ENCODE measurements at regions not wholly inside any gene's neighbourhood (a gene's known extent, or its start where the extent isn't known, plus 50 kb on each side); places are given as distances from the start of the nearest gene placed in this dataset.

DNA sequence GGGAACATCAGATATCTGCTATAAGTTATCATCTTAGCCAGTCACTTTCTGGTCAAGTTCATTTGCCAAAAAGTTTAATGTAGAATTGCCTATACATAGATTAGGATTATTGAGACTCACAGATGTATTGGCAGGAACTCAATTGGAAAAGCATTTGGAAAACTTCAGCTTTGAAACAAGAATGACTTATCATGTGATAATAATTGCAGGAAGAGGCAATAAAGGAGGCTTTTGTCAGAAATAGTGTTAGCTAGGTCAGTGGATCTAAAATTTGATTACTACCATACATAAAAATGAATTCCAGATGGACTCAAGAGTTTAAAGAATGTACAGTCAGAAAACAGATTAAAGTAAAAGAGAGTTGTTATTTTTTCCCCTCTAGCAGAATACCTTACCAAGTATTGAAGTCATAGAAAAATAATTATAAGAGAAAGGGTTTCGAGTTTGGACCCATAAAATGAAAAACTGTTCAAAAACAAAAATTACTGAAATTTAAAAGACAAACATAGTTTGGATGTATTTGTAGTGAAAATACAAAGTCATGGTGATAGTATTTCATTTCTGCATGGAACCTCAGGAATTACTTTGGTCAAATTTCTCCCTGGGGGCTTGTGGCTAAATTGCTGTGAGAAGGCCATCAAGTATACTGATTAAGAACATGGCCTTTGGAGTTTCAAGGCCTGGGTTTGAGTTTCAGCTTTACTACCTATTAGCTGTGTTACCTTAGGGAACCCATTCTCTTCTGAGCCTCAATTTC lies 159.9 kb downstream of the TMEM38B start:
- TF ChIP-seq ZNF384 (IDR thresholded peaks at IDR 0.05) (no peak), FOXK2 (IDR thresholded peaks at IDR 0.05) (no peak), CTBP1 (IDR thresholded peaks at IDR 0.05; ENCODE audit: borderline replicate concordance) (no peak), L3MBTL2 (conservative IDR thresholded peaks at IDR 0.05) (no peak), TARDBP (IDR thresholded peaks at IDR 0.05) (no peak), FOXA1 (IDR thresholded peaks at IDR 0.05) (no peak), LEF1 (IDR thresholded peaks at IDR 0.05; ENCODE audit: borderline replicate concordance) (no peak), BHLHE40 (IDR thresholded peaks at IDR 0.05; ENCODE audit: borderline replicate concordance) (no peak), SUZ12 (IDR thresholded peaks at IDR 0.05) (no peak), HDGF (IDR thresholded peaks at IDR 0.05; ENCODE audit: borderline replicate concordance) (no peak), ELF4 (IDR thresholded peaks at IDR 0.05) (no peak), NFRKB (IDR thresholded peaks at IDR 0.05) (no peak), SP1 (IDR thresholded peaks at IDR 0.05) (no peak), FOXM1 (IDR thresholded peaks at IDR 0.05; ENCODE audit: borderline replicate concordance) (no peak), ARNT (IDR thresholded peaks at IDR 0.05) (no peak)
- TF ChIP-seq, protein P1, sequence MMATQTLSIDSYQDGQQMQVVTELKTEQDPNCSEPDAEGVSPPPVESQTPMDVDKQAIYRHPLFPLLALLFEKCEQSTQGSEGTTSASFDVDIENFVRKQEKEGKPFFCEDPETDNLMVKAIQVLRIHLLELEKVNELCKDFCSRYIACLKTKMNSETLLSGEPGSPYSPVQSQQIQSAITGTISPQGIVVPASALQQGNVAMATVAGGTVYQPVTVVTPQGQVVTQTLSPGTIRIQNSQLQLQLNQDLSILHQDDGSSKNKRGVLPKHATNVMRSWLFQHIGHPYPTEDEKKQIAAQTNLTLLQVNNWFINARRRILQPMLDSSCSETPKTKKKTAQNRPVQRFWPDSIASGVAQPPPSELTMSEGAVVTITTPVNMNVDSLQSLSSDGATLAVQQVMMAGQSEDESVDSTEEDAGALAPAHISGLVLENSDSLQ (IDR thresholded peaks at IDR 0.05): no peak
- POLR2A ChIA-PET: no interaction called here
- CTCF ChIA-PET: interaction anchor here (1.2 kb wide), 1 partner anchor 27 kb away, joined by 4 read pairs; no protein-coding TSS in a partner anchor
- no peak for DNase-seq (ENCODE audit: extremely low spot score)

DNA sequence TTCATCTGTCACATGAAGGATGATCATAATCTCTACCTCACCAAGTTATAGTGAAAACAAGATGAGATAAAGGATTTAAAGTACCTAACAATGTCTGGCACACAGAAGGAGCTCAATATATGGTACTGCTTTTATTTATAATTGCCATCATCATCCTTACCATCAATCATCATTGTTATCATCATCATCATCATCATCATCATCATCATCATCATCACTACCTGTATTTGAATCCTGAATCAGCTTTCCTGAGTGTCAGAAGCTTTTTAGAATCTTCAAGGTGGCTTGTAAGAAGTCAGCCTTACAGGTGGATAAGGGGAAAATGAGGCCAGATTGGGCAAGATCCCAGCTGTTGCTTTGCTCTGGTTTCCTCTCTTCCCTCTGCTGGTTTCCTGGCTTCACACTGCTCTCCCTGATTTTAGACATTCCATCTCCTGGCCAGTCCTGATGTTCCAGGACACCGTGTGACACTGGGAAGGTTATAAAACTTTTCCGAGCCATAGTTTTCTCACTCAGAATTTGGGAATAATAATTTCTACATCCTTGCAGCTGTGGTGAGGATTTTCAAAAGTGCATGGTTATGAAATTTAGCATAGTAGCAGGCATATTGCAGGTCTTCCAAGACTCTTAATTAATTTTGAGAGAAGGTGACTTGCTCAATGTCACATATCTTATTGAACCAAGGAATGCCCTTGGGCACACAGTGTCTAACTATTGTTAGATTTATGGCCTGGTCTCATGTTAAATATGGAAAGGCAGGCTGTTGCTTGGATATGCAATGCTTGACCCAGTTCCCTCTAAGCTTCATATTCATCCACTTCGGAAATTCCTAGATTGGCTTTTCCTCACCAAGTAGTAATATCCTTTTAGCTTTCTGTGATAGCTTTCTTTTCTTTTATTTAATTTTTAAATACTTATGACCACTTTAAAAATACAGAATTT lies 160.7 kb downstream of the TMEM38B start:
- POLR2A ChIA-PET: no interaction called here
- DNase-seq (ENCODE audit: extremely low spot score): no peak
- TF ChIP-seq ELF4 (IDR thresholded peaks at IDR 0.05) (no peak), ARNT (IDR thresholded peaks at IDR 0.05) (no peak), FOXA1 (IDR thresholded peaks at IDR 0.05) (no peak), BHLHE40 (IDR thresholded peaks at IDR 0.05; ENCODE audit: borderline replicate concordance) (no peak), CTBP1 (IDR thresholded peaks at IDR 0.05; ENCODE audit: borderline replicate concordance) (no peak), TARDBP (IDR thresholded peaks at IDR 0.05) (no peak), FOXK2 (IDR thresholded peaks at IDR 0.05) (no peak), HDGF (IDR thresholded peaks at IDR 0.05; ENCODE audit: borderline replicate concordance) (no peak), ZNF384 (IDR thresholded peaks at IDR 0.05) (no peak), SP1 (IDR thresholded peaks at IDR 0.05) (no peak), LEF1 (IDR thresholded peaks at IDR 0.05; ENCODE audit: borderline replicate concordance) (no peak), L3MBTL2 (conservative IDR thresholded peaks at IDR 0.05) (no peak), FOXM1 (IDR thresholded peaks at IDR 0.05; ENCODE audit: borderline replicate concordance) (no peak), SUZ12 (IDR thresholded peaks at IDR 0.05) (no peak), NFRKB (IDR thresholded peaks at IDR 0.05) (no peak)
- TF ChIP-seq, protein P1 (IDR thresholded peaks at IDR 0.05): no peak
- CTCF ChIA-PET: interaction anchor here (1.2 kb wide), 1 partner anchor 26 kb away, joined by 4 read pairs; no protein-coding TSS in a partner anchor

DNA sequence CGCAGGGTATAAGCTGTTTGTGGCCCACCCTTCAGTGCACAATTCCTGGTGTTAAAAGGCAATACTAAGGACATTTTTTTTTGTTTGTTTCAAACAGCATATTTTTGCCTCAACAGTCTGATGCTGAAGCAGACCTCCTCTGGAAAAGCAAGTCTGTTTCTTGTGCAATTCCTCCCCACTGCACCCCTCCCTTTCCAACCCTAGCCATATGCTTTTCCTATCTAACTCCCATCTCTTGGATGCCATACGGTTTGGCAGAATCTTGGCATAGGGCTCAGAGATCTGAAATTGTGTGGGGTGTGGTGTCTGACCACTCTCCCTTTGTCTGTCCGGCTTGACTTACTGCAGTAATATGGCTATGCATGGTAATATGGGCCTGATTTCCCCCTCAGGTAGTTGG lies 161.6 kb downstream of the TMEM38B start:
- CTCF ChIA-PET: no interaction called here
- DNase-seq (ENCODE audit: extremely low spot score): no peak
- TF ChIP-seq SUZ12 (IDR thresholded peaks at IDR 0.05) (no peak), NFRKB (IDR thresholded peaks at IDR 0.05) (no peak), FOXM1 (IDR thresholded peaks at IDR 0.05; ENCODE audit: borderline replicate concordance) (no peak), SP1 (IDR thresholded peaks at IDR 0.05) (no peak), LEF1 (IDR thresholded peaks at IDR 0.05; ENCODE audit: borderline replicate concordance) (no peak), TARDBP (IDR thresholded peaks at IDR 0.05) (no peak), CTBP1 (IDR thresholded peaks at IDR 0.05; ENCODE audit: borderline replicate concordance) (no peak), L3MBTL2 (conservative IDR thresholded peaks at IDR 0.05) (no peak), FOXA1 (IDR thresholded peaks at IDR 0.05) (no peak), HDGF (IDR thresholded peaks at IDR 0.05; ENCODE audit: borderline replicate concordance) (no peak), ARNT (IDR thresholded peaks at IDR 0.05) (no peak)
- TF ChIP-seq, protein P1 (IDR thresholded peaks at IDR 0.05): no peak
- POLR2A ChIA-PET: no interaction called here

DNA sequence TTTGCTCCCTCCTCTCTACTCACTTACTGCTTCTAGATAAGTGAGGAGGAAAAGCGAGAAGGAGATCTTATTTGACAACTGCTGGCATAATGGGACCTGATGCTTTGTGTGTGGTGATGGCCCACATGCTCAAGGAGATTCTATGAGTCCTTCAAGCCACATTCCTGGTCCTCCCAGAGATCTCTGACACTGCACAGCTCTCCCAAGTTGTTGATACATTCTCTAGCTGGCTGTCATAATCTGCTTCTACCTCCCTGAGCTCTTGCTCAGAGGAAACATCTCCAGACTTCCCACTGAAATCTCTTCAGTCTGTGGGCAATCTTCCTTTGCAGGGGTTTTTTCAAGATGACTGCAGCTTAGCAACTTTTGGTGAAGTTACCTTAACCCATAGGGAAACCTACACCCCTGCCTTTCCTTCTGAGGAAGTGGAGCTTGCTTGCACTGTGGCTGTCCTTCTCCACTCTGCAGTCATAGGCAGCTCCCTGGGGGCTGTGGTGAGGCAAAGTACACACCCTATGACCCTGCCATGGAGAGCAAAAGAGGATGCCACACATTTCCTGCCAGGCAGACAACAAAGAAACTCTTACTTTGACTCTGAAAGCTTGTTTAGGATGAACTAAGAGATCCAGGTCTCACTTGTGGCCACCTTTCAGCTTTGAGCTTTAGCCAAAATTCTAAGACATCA lies 163.8 kb downstream of the TMEM38B start:
- POLR2A ChIA-PET: no interaction called here
- no peak for TF ChIP-seq ZNF384 (IDR thresholded peaks at IDR 0.05)
- TF ChIP-seq FOXK2 (IDR thresholded peaks at IDR 0.05): no peak
- TF ChIP-seq TARDBP (IDR thresholded peaks at IDR 0.05): no peak
- no peak for TF ChIP-seq NFRKB (IDR thresholded peaks at IDR 0.05)
- TF ChIP-seq ELF4 (IDR thresholded peaks at IDR 0.05): no peak
- CTCF ChIA-PET: no interaction called here
- DNase-seq (ENCODE audit: extremely low spot score): no peak

DNA sequence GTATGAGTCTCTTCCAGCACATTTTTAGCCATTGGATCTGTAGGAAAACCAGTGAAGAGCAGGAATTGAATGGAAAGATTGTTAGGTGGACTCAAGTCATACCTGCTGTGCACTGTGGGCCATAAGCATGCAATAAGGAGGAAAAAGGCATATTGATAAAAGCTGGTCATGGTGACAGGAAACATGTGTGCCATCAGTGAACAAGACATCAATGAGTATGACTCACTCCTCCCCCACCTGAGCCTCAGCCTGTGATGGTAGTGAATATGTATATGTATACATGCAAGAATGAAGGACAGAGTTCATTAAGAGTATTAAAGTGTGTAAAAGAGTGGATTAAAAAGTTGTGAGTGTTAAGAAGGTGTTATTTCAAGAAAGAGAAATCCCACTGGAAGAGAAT lies 164.5 kb downstream of the TMEM38B start:
- TF ChIP-seq FOXA1 (IDR thresholded peaks at IDR 0.05) (no peak), SP1 (IDR thresholded peaks at IDR 0.05) (no peak), HDGF (IDR thresholded peaks at IDR 0.05; ENCODE audit: borderline replicate concordance) (no peak), BHLHE40 (IDR thresholded peaks at IDR 0.05; ENCODE audit: borderline replicate concordance) (no peak), ARNT (IDR thresholded peaks at IDR 0.05) (no peak), NFRKB (IDR thresholded peaks at IDR 0.05) (no peak), SUZ12 (IDR thresholded peaks at IDR 0.05) (no peak), L3MBTL2 (conservative IDR thresholded peaks at IDR 0.05) (no peak), FOXK2 (IDR thresholded peaks at IDR 0.05) (no peak), CTBP1 (IDR thresholded peaks at IDR 0.05; ENCODE audit: borderline replicate concordance) (no peak), ELF4 (IDR thresholded peaks at IDR 0.05) (no peak), ZNF384 (IDR thresholded peaks at IDR 0.05) (no peak), FOXM1 (IDR thresholded peaks at IDR 0.05; ENCODE audit: borderline replicate concordance) (no peak), TARDBP (IDR thresholded peaks at IDR 0.05) (no peak), LEF1 (IDR thresholded peaks at IDR 0.05; ENCODE audit: borderline replicate concordance) (no peak)
- TF ChIP-seq, protein P1 (IDR thresholded peaks at IDR 0.05): no peak
- POLR2A ChIA-PET: no interaction called here
- no peak for DNase-seq (ENCODE audit: extremely low spot score)
- CTCF ChIA-PET: no interaction called here
